Endothelial cell of umbilical vein (primary cell): ENCODE measurements at regions not wholly inside any gene's neighbourhood (a gene's known extent, or its start where the extent isn't known, plus 50 kb on each side); places are given as distances from the start of the nearest gene placed in this dataset.

ENCODE experiments used
- BruUV-seq: library from RNA; stranded (reverse); fragments of 400-500 nt; replicated peaks from 2 replicates; lab custom pipeline; 2021; lab: Mats Ljungman, UMichigan
- CTCF ChIA-PET: fragments of 300-600, 350-600 bp; sonication (Branson Sonifier 250); formaldehyde crosslinking; loops from one replicate; lab custom pipeline; 2021; ENCODE audit warnings: antibody characterized with exemption, inconsistent platforms; lab: Charles Lee
- POLR2A ChIA-PET: fragments of 300-600, 350-600 bp; sonication (Branson Sonifier 250); formaldehyde crosslinking; loops from one replicate; lab custom pipeline; 2021; ENCODE audit warnings: antibody characterized with exemption, inconsistent platforms; lab: Charles Lee
- DNase-seq: peaks from one replicate; pipeline ENCODE4 v3.0.0-alpha.2; 2011; ENCODE audit warnings: low read depth, low spot score
- FAIRE-seq: peaks from 2 replicates; lab custom pipeline; 2011; peaks lifted over from hg19 to GRCh38; lab: Jason Lieb, UNC
- H2AFZ ChIP-seq: 2 replicates; pipeline ENCODE4 v1.6.0; 2012; ENCODE audit warnings: low read depth, low read length, control low read depth, inconsistent platforms
- H3K27ac ChIP-seq: 2 replicates; pipeline ENCODE4 v1.5.1; 2011; ENCODE audit warnings: low read depth, mild to moderate bottlenecking, control low read depth, low read length, moderate library complexity; ENCODE audit not compliant: insufficient read depth
- H3K27me3 ChIP-seq, 2 experiments: 2 replicates each; pipeline versions ENCODE4 v1.6.0 to v1.6.1; 2011; ENCODE audit warnings: low read length in 2 of 2, mixed read lengths in 1 of 2; ENCODE audit not compliant: control insufficient read depth in 2 of 2, insufficient read depth in 2 of 2
- H3K36me3 ChIP-seq, 2 experiments: 2 replicates in 1 of 2; 3 replicates in 1 of 2; pipeline ENCODE4 v1.5.1; 2011; ENCODE audit warnings: low read length in 2 of 2, mild to moderate bottlenecking in 1 of 2, moderate library complexity in 1 of 2; ENCODE audit not compliant: control insufficient read depth in 2 of 2, insufficient read depth in 2 of 2; ENCODE audit errors: extremely low read depth in 1 of 2
- H3K4me1 ChIP-seq: 3 replicates; pipeline ENCODE4 v1.5.1; 2011; ENCODE audit warnings: mild to moderate bottlenecking, low read length; ENCODE audit not compliant: control insufficient read depth, insufficient read depth; ENCODE audit errors: extremely low read depth
- H3K4me2 ChIP-seq: 2 replicates; pipeline ENCODE4 v1.6.1; 2011; ENCODE audit warnings: low read length, control low read depth, mixed read lengths; ENCODE audit not compliant: insufficient read depth
- H3K4me3 ChIP-seq, 3 experiments: fragments of 200-600 bp in 1 of 3; sonication (generic), shearing (Covaris generic) in 1 of 3; replicated peaks in 1 of 3; 2 replicates each; pipeline ENCODE4 v1.5.1; 2011 to 2016; ENCODE audit warnings: control low read depth in 3 of 3, low read length in 3 of 3, mild to moderate bottlenecking in 2 of 3, inconsistent platforms in 1 of 3, low read depth in 1 of 3, moderate library complexity in 1 of 3; ENCODE audit not compliant: insufficient read depth in 1 of 3
- H3K79me2 ChIP-seq: 2 replicates; pipeline ENCODE4 v1.6.0; 2012; ENCODE audit warnings: low read length, inconsistent platforms; ENCODE audit not compliant: control insufficient read depth, insufficient read depth
- H3K9ac ChIP-seq: replicated peaks from 2 replicates; pipeline ENCODE3; 2011; ENCODE audit warnings: low read length, control low read depth; ENCODE audit not compliant: insufficient read depth; ENCODE audit errors: extremely low read depth
- H3K9me1 ChIP-seq: replicated peaks from 3 replicates; pipeline ENCODE4 v1.6.0; 2011; ENCODE audit warnings: mild to moderate bottlenecking, low read length; ENCODE audit not compliant: control insufficient read depth, insufficient read depth; ENCODE audit errors: extremely low read depth
- H3K9me3 ChIP-seq: replicated peaks from 2 replicates; pipeline ENCODE4 v1.5.1; 2012; ENCODE audit warnings: low read length, inconsistent platforms; ENCODE audit not compliant: control insufficient read depth, insufficient read depth
- H4K20me1 ChIP-seq: replicated peaks from 2 replicates; pipeline ENCODE3; 2011; ENCODE audit warnings: mild to moderate bottlenecking, low read length; ENCODE audit not compliant: control insufficient read depth, insufficient read depth; ENCODE audit errors: extremely low read depth
- EZH2 ChIP-seq: IDR thresholded peaks from 2 replicates; pipeline ENCODE4 v1.6.1; 2012; ENCODE audit warnings: borderline replicate concordance, low read depth, mild to moderate bottlenecking, moderate library complexity, low read length, inconsistent platforms; ENCODE audit not compliant: severe bottlenecking
- FOS ChIP-seq: IDR thresholded peaks from 2 replicates; pipeline ENCODE4 v1.6.1; 2011; ENCODE audit warnings: mild to moderate bottlenecking, low read length, moderate library complexity, borderline replicate concordance; ENCODE audit not compliant: insufficient read depth
- JUN ChIP-seq: IDR thresholded peaks from 2 replicates; pipeline ENCODE4 v1.6.1; 2011; ENCODE audit warnings: borderline replicate concordance, low read depth; ENCODE audit not compliant: insufficient read length, insufficient read depth
- MYC ChIP-seq: IDR thresholded peaks from one replicate; pipeline ENCODE4 v1.6.1; 2011; ENCODE audit warnings: mild to moderate bottlenecking, low read depth, low read length
- dilution Hi-C: fragments of 300-500 bp; cut with MboI; formaldehyde crosslinking; loops from one replicate; pipeline ENCODE4 v1.15.0; 2019; ENCODE audit warnings: low sequenced_read_pairs; ENCODE audit not compliant: extremely low pct_ligation_motif_present
- intact Hi-C: fragments of 100-400 bp; cut with micrococcal nuclease; formaldehyde crosslinking; loops from one replicate; pipeline ENCODE4 v1.10.0; 2022
- TF ChIP-seq, protein P1 (sequence below): IDR thresholded peaks from 2 replicates; pipeline ENCODE4 v1.6.1; 2011; ENCODE audit not compliant: insufficient read depth, insufficient read length
- TF ChIP-seq, protein P2 (sequence below), 2 donors: IDR thresholded peaks; 1 replicate in 1 of 2; 2 replicates in 1 of 2; pipeline ENCODE4 v1.5.1; 2011; ENCODE audit warnings: low read length in 2 of 2, mild to moderate bottlenecking in 2 of 2, moderate library complexity in 2 of 2, control low read depth in 1 of 2, inconsistent platforms in 1 of 2, low read depth in 1 of 2; ENCODE audit not compliant: insufficient read depth in 1 of 2; ENCODE audit errors: extremely low read depth in 1 of 2

DNA sequence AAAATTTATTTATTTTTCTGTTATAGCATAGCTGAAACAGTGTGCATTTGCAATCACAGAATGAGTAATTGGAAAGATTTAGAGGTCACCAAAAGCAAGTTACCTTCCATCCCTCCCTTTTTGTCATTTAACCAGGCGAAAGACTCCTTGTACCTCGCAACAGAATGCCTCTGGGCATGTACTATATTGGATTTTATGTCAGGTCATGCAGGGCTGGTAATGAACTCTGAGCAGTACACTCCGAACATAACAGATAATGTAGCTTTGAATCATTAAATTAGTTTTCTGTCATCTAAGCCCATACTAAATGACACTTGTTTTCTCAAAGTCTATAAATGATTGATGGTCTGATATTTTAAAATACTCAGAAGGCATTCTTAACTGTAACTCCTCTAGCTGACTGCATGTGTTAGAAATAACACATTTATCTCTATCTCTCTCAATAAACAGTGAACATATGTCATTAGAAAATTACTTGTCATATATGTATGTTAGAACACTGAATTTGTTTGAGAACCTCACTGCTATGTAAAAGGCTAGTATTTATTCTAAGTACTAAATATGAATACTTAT, 541.2 kb downstream of the CDH10 start:
- no TSS peak for BruUV-seq
- DNase-seq, result no peak
- H2AFZ ChIP-seq, result no peak overlapping the region
- no peak overlapping the region for H3K4me3 ChIP-seq
- H3K9me3 ChIP-seq, result peaks cover 5% of the 10 kb centered on the region
- CTCF ChIA-PET, result no interaction called here
- no peak overlapping the region for H3K27ac ChIP-seq
- no peaks in the 10 kb centered on the region for H4K20me1 ChIP-seq
- H3K9ac ChIP-seq, result no peak overlapping the region
- POLR2A ChIA-PET, result no interaction called here
- H3K36me3 ChIP-seq, result no peaks in the 10 kb centered on the region
- FAIRE-seq, result no peak
- H3K79me2 ChIP-seq, result no peaks in the 10 kb centered on the region
- dilution Hi-C loops (no loop called here), intact Hi-C loops (no loop called here)
- no peaks in the 10 kb centered on the region for H3K9me1 ChIP-seq
- TF ChIP-seq EZH2, result no peak
- no peaks in the 10 kb centered on the region for H3K27me3 ChIP-seq
- H3K4me1 ChIP-seq, result no peaks in the 10 kb centered on the region
- H3K4me2 ChIP-seq, result no peak overlapping the region

DNA sequence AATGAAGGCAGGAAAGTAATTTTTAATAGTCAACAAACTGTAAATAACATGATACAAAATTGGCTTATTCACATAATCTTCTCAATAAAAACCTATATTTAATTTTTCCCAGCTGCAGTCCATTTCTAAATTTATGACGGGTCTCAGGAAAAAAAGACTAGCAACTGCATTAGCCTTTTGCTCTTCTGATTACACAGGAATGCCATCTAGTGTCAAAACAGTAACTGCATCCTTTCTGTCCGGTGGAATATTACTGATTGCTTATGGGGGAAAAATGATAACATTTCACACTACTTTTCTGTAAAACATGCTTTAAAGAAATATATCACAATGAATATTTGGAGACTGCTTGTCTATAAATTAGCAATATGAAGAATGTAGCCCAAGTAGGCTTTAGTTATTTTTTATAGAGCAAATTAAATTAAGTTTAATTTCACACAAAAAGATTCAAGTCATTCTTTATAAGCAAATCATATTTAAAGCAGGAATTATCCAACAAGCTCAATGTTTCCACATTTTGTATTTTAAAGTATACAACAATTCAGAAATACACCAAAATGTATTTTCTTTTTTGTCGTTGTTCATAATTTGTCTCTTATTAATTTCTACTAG, 534.7 kb downstream of the CDH10 start:
- no peaks in the 10 kb centered on the region for H3K27me3 ChIP-seq
- ChIA-PET CTCF (interaction anchor here (1.4 to 3.0 kb wide), 2 partner anchors 289 to 297 kb away, joined by 5 to 10 read pairs; no protein-coding TSS in a partner anchor), POLR2A (no interaction called here)
- no peaks in the 10 kb centered on the region for H3K36me3 ChIP-seq
- no peak overlapping the region for H2AFZ ChIP-seq
- intact Hi-C loops, result no loop called here
- no peaks in the 10 kb centered on the region for H3K79me2 ChIP-seq
- no peak overlapping the region for H3K27ac ChIP-seq
- DNase-seq (no peak), FAIRE-seq (no peak)
- H3K9me1 ChIP-seq, result no peaks in the 10 kb centered on the region
- no peak overlapping the region for H3K4me2 ChIP-seq
- H3K9ac ChIP-seq, result no peak overlapping the region
- no peaks in the 10 kb centered on the region for H3K4me1 ChIP-seq
- BruUV-seq, result no TSS peak
- no peak overlapping the region for H3K4me3 ChIP-seq
- dilution Hi-C loops, result no loop called here
- no peak for TF ChIP-seq EZH2
- no peak for TF ChIP-seq MYC
- TF ChIP-seq, protein P1, sequence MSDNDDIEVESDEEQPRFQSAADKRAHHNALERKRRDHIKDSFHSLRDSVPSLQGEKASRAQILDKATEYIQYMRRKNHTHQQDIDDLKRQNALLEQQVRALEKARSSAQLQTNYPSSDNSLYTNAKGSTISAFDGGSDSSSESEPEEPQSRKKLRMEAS, result no peak
- no peak for TF ChIP-seq JUN
- no peak for TF ChIP-seq FOS
- TF ChIP-seq, protein P2, sequence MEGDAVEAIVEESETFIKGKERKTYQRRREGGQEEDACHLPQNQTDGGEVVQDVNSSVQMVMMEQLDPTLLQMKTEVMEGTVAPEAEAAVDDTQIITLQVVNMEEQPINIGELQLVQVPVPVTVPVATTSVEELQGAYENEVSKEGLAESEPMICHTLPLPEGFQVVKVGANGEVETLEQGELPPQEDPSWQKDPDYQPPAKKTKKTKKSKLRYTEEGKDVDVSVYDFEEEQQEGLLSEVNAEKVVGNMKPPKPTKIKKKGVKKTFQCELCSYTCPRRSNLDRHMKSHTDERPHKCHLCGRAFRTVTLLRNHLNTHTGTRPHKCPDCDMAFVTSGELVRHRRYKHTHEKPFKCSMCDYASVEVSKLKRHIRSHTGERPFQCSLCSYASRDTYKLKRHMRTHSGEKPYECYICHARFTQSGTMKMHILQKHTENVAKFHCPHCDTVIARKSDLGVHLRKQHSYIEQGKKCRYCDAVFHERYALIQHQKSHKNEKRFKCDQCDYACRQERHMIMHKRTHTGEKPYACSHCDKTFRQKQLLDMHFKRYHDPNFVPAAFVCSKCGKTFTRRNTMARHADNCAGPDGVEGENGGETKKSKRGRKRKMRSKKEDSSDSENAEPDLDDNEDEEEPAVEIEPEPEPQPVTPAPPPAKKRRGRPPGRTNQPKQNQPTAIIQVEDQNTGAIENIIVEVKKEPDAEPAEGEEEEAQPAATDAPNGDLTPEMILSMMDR (IDR thresholded peaks at IDR 0.05; ENCODE audit: extremely low read depth in 1 of 2, insufficient read depth in 1 of 2, low read depth in 1 of 2, low read length in 2 of 2), result no peak
- H3K9me3 ChIP-seq, result peaks cover 3% of the 10 kb centered on the region
- H4K20me1 ChIP-seq, result no peaks in the 10 kb centered on the region
